GM12874 (cell line): ENCODE measurements at regions not wholly inside any gene's neighbourhood (a gene's known extent, or its start where the extent isn't known, plus 50 kb on each side); places are given as distances from the start of the nearest gene placed in this dataset.
A peak's percentile ranks its signal among the peaks of the same experiment; 100 is the strongest.

Experiments used
- CTCF ChIP-seq: IDR thresholded peaks from 2 replicates; pipeline ENCODE4 v1.5.1; 2011; ENCODE audit warnings: low read depth, mild to moderate bottlenecking, control low read depth, low read length, moderate library complexity; ENCODE audit not compliant: insufficient read depth

- TF ChIP-seq CTCF: no peak
Observed at GRCh38 chr14:49505041-49505766, 81.0 kb downstream of the RPS29 start.

GRCh38 chr14:49497725-49498348 lies 88.3 kb downstream of the RPS29 start:
- peak; percentile 73 for TF ChIP-seq CTCF

- TF ChIP-seq CTCF: no peak
Observed at GRCh38 chr14:49497267-49497666, 88.9 kb downstream of the RPS29 start.

- TF ChIP-seq CTCF: no peak
Observed at GRCh38 chr14:49494836-49495235, 91.3 kb downstream of the RPS29 start.

- TF ChIP-seq CTCF: no peak
Observed at GRCh38 chr14:49493557-49493956, 92.6 kb downstream of the RPS29 start.

- TF ChIP-seq CTCF: no peak
Observed at GRCh38 chr14:49492151-49492550, 94.0 kb downstream of the RPS29 start.

GRCh38 chr14:49489341-49489740 lies 96.8 kb downstream of the RPS29 start:
- TF ChIP-seq CTCF: no peak
